ENCODE measurements at regions not wholly inside any gene's neighbourhood (a gene's known extent, or its start where the extent isn't known, plus 50 kb on each side); places are given as distances from the start of the nearest gene placed in this dataset.

- intact Hi-C loops (cut with DNase I): no loop called here
Observed at GRCh38 chr4:45803994-45804393, 319.9 kb downstream of the GABRG1 start.

GRCh38 chr4:45795135-45795534, 328.7 kb downstream of the GABRG1 start:
- peak; percentile 11 for DNase-seq (ENCODE audit: low spot score)
- intact Hi-C loops (cut with DNase I): no loop called here

More at GRCh38 chr4:45803994-45804393, 319.9 kb downstream of the GABRG1 start:
- DNase-seq (ENCODE audit: low spot score): peak; percentile 57

- intact Hi-C loops (cut with DNase I): no loop called here
Observed at GRCh38 chr4:45778514-45778913, 345.3 kb downstream of the GABRG1 start.

GRCh38 chr4:45776146-45776545, 347.7 kb downstream of the GABRG1 start:
- intact Hi-C loops (cut with DNase I): no loop called here

More at GRCh38 chr4:45778514-45778913, 345.3 kb downstream of the GABRG1 start:
- no peak for DNase-seq (ENCODE audit: low spot score)

GRCh38 chr4:45770958-45771357, 352.9 kb downstream of the GABRG1 start:
- intact Hi-C loops (cut with DNase I): no loop called here
- DNase-seq (ENCODE audit: low spot score): no peak

More at GRCh38 chr4:45776146-45776545, 347.7 kb downstream of the GABRG1 start:
- DNase-seq (ENCODE audit: low spot score): no peak

- intact Hi-C loops (cut with DNase I): no loop called here
Observed at GRCh38 chr4:45765521-45765920, 358.3 kb downstream of the GABRG1 start.

GRCh38 chr4:45751877-45752530, 371.9 kb downstream of the GABRG1 start:
- intact Hi-C loops (cut with DNase I): no loop called here
- no peak for DNase-seq (ENCODE audit: low spot score)

More at GRCh38 chr4:45765521-45765920, 358.3 kb downstream of the GABRG1 start:
- no peak for DNase-seq (ENCODE audit: low spot score)

- intact Hi-C loops (cut with DNase I): no loop called here
Observed at GRCh38 chr4:45750721-45751120, 373.1 kb downstream of the GABRG1 start.

GRCh38 chr4:45745741-45746140, 378.1 kb downstream of the GABRG1 start:
- intact Hi-C loops (cut with DNase I): no loop called here
- DNase-seq (ENCODE audit: low spot score): no peak

More at GRCh38 chr4:45750721-45751120, 373.1 kb downstream of the GABRG1 start:
- DNase-seq (ENCODE audit: low spot score): no peak

GRCh38 chr4:45741897-45742296, 382.0 kb downstream of the GABRG1 start:
- intact Hi-C loops (cut with DNase I): no loop called here
- no peak for DNase-seq (ENCODE audit: low spot score)

GRCh38 chr4:45732161-45732560, 391.7 kb downstream of the GABRG1 start:
- no peak for DNase-seq (ENCODE audit: low spot score)
- intact Hi-C loops (cut with DNase I): loop anchor here in 1 of 2 donors (5.0 kb wide), 1 partner anchor 65 kb away; no protein-coding TSS in a partner anchor

GRCh38 chr4:45716093-45716492, 407.8 kb downstream of the GABRG1 start:
- DNase-seq (ENCODE audit: low spot score): no peak
- intact Hi-C loops (cut with DNase I): no loop called here

- no peak for DNase-seq (ENCODE audit: low spot score)
- intact Hi-C loops (cut with DNase I): no loop called here
Observed at GRCh38 chr4:45713996-45714395, 409.9 kb downstream of the GABRG1 start.

- intact Hi-C loops (cut with DNase I): no loop called here
- DNase-seq (ENCODE audit: low spot score): no peak
Observed at GRCh38 chr4:45701621-45702020, 422.2 kb downstream of the GABRG1 start.

- intact Hi-C loops (cut with DNase I): no loop called here
- DNase-seq (ENCODE audit: low spot score): no peak
Observed at GRCh38 chr4:45693746-45694145, 430.1 kb downstream of the GABRG1 start.

- intact Hi-C loops (cut with DNase I): no loop called here
- no peak for DNase-seq (ENCODE audit: low spot score)
Observed at GRCh38 chr4:45692131-45692735, 431.6 kb downstream of the GABRG1 start.

GRCh38 chr4:45688341-45688740, 435.5 kb downstream of the GABRG1 start:
- no peak for DNase-seq (ENCODE audit: low spot score)
- intact Hi-C loops (cut with DNase I): no loop called here

- intact Hi-C loops (cut with DNase I): no loop called here
- no peak for DNase-seq (ENCODE audit: low spot score)
Observed at GRCh38 chr4:45679411-45679810, 444.4 kb downstream of the GABRG1 start.

GRCh38 chr4:45668128-45668527, 455.7 kb downstream of the GABRG1 start:
- intact Hi-C loops (cut with DNase I): loop anchor here in 1 of 2 donors (5.0 kb wide), 1 partner anchor 64 kb away; no protein-coding TSS in a partner anchor
- DNase-seq (ENCODE audit: low spot score): no peak

GRCh38 chr4:45663628-45664081, 460.2 kb downstream of the GABRG1 start:
- no peak for DNase-seq (ENCODE audit: low spot score)
- intact Hi-C loops (cut with DNase I): no loop called here

GRCh38 chr4:45663003-45663402, 460.9 kb downstream of the GABRG1 start:
- intact Hi-C loops (cut with DNase I): no loop called here
- DNase-seq (ENCODE audit: low spot score): no peak

Data from posterior vena cava (tissue), 2 donors.